Kidney (tissue), 13 donors: ENCODE measurements at regions not wholly inside any gene's neighbourhood (a gene's known extent, or its start where the extent isn't known, plus 50 kb on each side); places are given as distances from the start of the nearest gene placed in this dataset.

Source experiments
- DNase-seq, 5 donors: peaks; one replicate each; pipeline ENCODE4 v3.0.0-alpha.2; 2013 to 2020
- FAIRE-seq: peaks from 2 replicates; lab custom pipeline; 2012; peaks lifted over from hg19 to GRCh38; lab: Jason Lieb, UNC
- H3K27ac ChIP-seq, 2 donors: one replicate each; pipeline ENCODE4 v1.7.0; 2013; ENCODE audit warnings: low read depth in 2 of 2, low read length in 2 of 2, inconsistent platforms in 1 of 2
- H3K27me3 ChIP-seq: one replicate; pipeline ENCODE4 v1.7.1; 2013; ENCODE audit warnings: low read length, inconsistent platforms; ENCODE audit not compliant: control insufficient read depth, insufficient read depth
- H3K36me3 ChIP-seq, 3 donors: one replicate each; pipeline versions ENCODE4 v1.7.0 to v1.7.1; 2013; ENCODE audit warnings: low read length in 3 of 3, control low read depth in 1 of 3, inconsistent platforms in 1 of 3; ENCODE audit not compliant: insufficient read depth in 3 of 3, control insufficient read depth in 2 of 3
- H3K4me1 ChIP-seq, 3 donors: one replicate each; pipeline versions ENCODE4 v1.7.0 to v1.7.1; 2013; ENCODE audit warnings: low read length in 3 of 3, inconsistent platforms in 1 of 3, low read depth in 1 of 3; ENCODE audit not compliant: control insufficient read depth in 2 of 3, insufficient read depth in 2 of 3
- H3K4me3 ChIP-seq, 3 donors: one replicate each; pipeline versions ENCODE4 v1.7.0 to v1.8.1; 2013; ENCODE audit warnings: low read length in 3 of 3, control low read depth in 1 of 3, inconsistent platforms in 1 of 3
- H3K9ac ChIP-seq, 3 donors: one replicate each; pipeline versions ENCODE4 v1.7.0 to v1.7.1; 2013; ENCODE audit warnings: low read length in 3 of 3, control low read depth in 1 of 3, inconsistent platforms in 1 of 3
- H3K9me3 ChIP-seq, 3 donors: one replicate each; pipeline versions ENCODE4 v1.7.0 to v1.7.1; 2013; ENCODE audit warnings: low read length in 3 of 3, control low read depth in 1 of 3, inconsistent platforms in 1 of 3; ENCODE audit not compliant: control insufficient read depth in 2 of 3, insufficient read depth in 1 of 3
- intact Hi-C: fragments of 100-400 bp; cut with DNase I; formaldehyde crosslinking; loops from one replicate; pipeline ENCODE4 v1.11.1; 2022
- TF ChIP-seq, protein P1 (sequence below): IDR thresholded peaks from 3 replicates; pipeline ENCODE4 v1.5.1; 2012; ENCODE audit warnings: mild to moderate bottlenecking, moderate library complexity, borderline replicate concordance; ENCODE audit not compliant: insufficient read depth; ENCODE audit errors: extremely low read depth
- donor health status: control.
- donor health status: control.
- donor health status: control.
- donor health status: control.
- donor health status: control.
- donor health status: DM: yes; HTN: yes; CAD: no.
- donor health status: Normal renal cell carcinoma (clear cell type).

DNA sequence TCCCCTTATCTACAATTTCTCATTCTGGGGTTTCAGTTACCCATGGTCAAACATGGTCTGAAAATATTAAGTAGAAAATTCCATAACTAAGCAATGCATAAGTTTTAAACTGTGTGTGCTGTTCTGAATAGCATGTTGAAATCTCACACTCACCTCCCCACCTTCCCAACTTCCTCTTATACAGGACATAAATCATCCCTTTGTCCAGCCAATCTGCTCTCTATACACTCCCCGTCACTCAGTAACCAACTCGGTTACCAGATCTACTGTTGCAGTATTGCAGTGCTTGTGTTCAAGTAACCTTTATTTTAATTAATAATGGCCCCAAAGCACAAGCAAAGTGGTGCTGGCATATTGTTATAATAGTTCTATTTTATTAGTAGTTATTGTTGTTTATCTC, 420.5 kb downstream of the GXYLT1 start:
- no peak overlapping the region for H3K27ac ChIP-seq
- FAIRE-seq (no peak), DNase-seq (peak in 1 of 5 donors; percentile 10)
- no peaks in the 10 kb centered on the region for H3K27me3 ChIP-seq
- intact Hi-C loops: no loop called here
- H3K9ac ChIP-seq: no peak overlapping the region
- H3K36me3 ChIP-seq: no peaks in the 10 kb centered on the region
- no peaks in the 10 kb centered on the region for H3K4me1 ChIP-seq
- TF ChIP-seq, protein P1, sequence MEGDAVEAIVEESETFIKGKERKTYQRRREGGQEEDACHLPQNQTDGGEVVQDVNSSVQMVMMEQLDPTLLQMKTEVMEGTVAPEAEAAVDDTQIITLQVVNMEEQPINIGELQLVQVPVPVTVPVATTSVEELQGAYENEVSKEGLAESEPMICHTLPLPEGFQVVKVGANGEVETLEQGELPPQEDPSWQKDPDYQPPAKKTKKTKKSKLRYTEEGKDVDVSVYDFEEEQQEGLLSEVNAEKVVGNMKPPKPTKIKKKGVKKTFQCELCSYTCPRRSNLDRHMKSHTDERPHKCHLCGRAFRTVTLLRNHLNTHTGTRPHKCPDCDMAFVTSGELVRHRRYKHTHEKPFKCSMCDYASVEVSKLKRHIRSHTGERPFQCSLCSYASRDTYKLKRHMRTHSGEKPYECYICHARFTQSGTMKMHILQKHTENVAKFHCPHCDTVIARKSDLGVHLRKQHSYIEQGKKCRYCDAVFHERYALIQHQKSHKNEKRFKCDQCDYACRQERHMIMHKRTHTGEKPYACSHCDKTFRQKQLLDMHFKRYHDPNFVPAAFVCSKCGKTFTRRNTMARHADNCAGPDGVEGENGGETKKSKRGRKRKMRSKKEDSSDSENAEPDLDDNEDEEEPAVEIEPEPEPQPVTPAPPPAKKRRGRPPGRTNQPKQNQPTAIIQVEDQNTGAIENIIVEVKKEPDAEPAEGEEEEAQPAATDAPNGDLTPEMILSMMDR: no peak
- no peaks in the 10 kb centered on the region for H3K9me3 ChIP-seq
- H3K4me3 ChIP-seq: no peak overlapping the region

DNA sequence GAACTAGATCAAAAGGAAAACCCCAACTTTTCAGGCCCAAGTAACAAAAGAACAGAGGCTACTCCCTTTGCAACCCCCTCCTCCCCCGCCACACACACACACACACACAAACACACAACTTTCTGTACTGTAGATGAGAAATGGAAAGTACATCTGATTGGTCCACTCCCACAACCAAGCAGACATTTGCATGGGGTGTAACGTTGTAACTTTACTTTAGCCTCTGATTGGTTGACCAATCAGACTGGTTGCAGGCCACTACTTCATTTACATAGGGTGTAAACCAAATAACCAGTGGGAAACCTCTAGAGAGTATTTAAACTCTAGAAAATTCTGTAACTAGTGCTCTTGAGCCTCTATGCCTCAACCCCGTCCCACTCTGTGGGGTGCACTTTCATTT, 425.5 kb downstream of the GXYLT1 start:
- no peak overlapping the region for H3K4me3 ChIP-seq
- H3K9ac ChIP-seq: no peak overlapping the region
- H3K9me3 ChIP-seq: no peaks in the 10 kb centered on the region
- no peaks in the 10 kb centered on the region for H3K4me1 ChIP-seq
- intact Hi-C loops: no loop called here
- TF ChIP-seq, protein P1: no peak
- FAIRE-seq: no peak
- no peak overlapping the region for H3K27ac ChIP-seq
- no peak for DNase-seq
- no peaks in the 10 kb centered on the region for H3K36me3 ChIP-seq
- no peaks in the 10 kb centered on the region for H3K27me3 ChIP-seq

DNA sequence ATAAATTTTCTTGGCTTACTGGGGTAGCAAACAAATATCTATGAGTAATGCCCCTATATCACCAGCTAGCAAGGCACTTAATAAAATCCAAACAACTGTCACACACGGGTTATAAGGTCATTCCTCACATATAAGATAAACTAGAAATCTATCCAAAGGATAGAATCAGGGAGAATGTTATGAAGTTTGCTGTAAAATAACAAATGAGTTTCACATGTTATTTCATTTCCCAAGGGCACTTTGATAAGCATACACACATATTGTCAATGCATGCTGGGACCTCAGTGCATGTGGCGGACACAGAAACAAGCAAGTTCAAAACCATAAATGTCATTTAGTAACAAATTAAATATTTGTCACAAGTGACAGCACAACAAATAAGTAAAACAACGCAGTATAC, 429.4 kb downstream of the GXYLT1 start:
- DNase-seq (no peak), FAIRE-seq (no peak)
- Histone ChIP-seq H3K27ac (no peak overlapping the region), H3K9ac (no peak overlapping the region), H3K4me3 (no peak overlapping the region), H3K4me1 (no peaks in the 10 kb centered on the region), H3K27me3 (no peaks in the 10 kb centered on the region), H3K9me3 (no peaks in the 10 kb centered on the region), H3K36me3 (no peaks in the 10 kb centered on the region)
- intact Hi-C loops: no loop called here
- TF ChIP-seq, protein P1: no peak
